WTC11 (cell line): ENCODE measurements at regions not wholly inside any gene's neighbourhood (a gene's known extent, or its start where the extent isn't known, plus 50 kb on each side); places are given as distances from the start of the nearest gene placed in this dataset.

Source experiments
- ATAC-seq: fragments of 200-7000 bp; cut with Tn5 transposase; 2 replicates; pipeline ENCODE4 v1.10.0; 2021; ENCODE audit warnings: mild to moderate bottlenecking, moderate library complexity
- CTCF ChIA-PET: fragments of 300-600 bp; sonication (Branson Sonifier 250); formaldehyde crosslinking; loops from one replicate; lab custom pipeline; 2021; ENCODE audit warnings: antibody characterized with exemption; lab: Charles Lee
- POLR2A ChIA-PET: fragments of 350-600 bp; sonication (Branson Sonifier 250); formaldehyde crosslinking; loops from one replicate; lab custom pipeline; 2021; ENCODE audit warnings: antibody characterized with exemption; lab: Charles Lee
- DNase-seq: peaks from one replicate; pipeline ENCODE4 v3.0.0; 2021; ENCODE audit warnings: low spot score
- H3K27ac Mint-ChIP-seq: 2 replicates; pipeline ENCODE4 v1.8.0; 2021; ENCODE audit warnings: mixed read lengths
- H3K27me3 Mint-ChIP-seq: 2 replicates; pipeline ENCODE4 v1.8.0; 2021; ENCODE audit warnings: low read depth, mild to moderate bottlenecking, moderate library complexity, mixed read lengths
- H3K36me3 Mint-ChIP-seq: 2 replicates; pipeline ENCODE4 v1.8.0; 2021; ENCODE audit warnings: mixed read lengths
- H3K4me1 Mint-ChIP-seq: 2 replicates; pipeline ENCODE4 v1.8.0; 2022; ENCODE audit warnings: mixed read lengths
- H3K4me3 Mint-ChIP-seq: 2 replicates; pipeline ENCODE4 v1.8.0; 2021; ENCODE audit warnings: mild to moderate bottlenecking, moderate library complexity, mixed read lengths
- H3K9me3 Mint-ChIP-seq: 2 replicates; pipeline ENCODE4 v1.8.0; 2021; ENCODE audit warnings: mixed read lengths
- CTCF ChIP-seq: fragments of 200-600 bp; IDR thresholded peaks from 2 replicates; pipeline ENCODE4 v1.8.0; 2022; ENCODE audit warnings: antibody characterized with exemption
- E2F5 ChIP-seq: sonication (generic); formaldehyde crosslinking; IDR thresholded peaks from 2 replicates; pipeline ENCODE4 v1.8.1; 2022; ENCODE audit warnings: mild to moderate bottlenecking, moderate library complexity, missing genetic modification reagents
- EMX1 ChIP-seq: fragments of 250-450 bp; sonication (Bioruptor Pico); IDR thresholded peaks from 2 replicates; pipeline ENCODE4 v1.8.0; 2021; ENCODE audit warnings: mild to moderate bottlenecking
- ESRRA ChIP-seq: sonication (generic); formaldehyde crosslinking; IDR thresholded peaks from 2 replicates; pipeline ENCODE4 v1.8.1; 2022; ENCODE audit warnings: mild to moderate bottlenecking, missing genetic modification reagents, borderline replicate concordance
- ETV6 ChIP-seq: sonication (generic); formaldehyde crosslinking; IDR thresholded peaks from 2 replicates; pipeline ENCODE4 v1.8.1; 2022; ENCODE audit warnings: mild to moderate bottlenecking, missing genetic modification reagents
- FOXP4 ChIP-seq: sonication (generic); formaldehyde crosslinking; IDR thresholded peaks from 2 replicates; pipeline ENCODE4 v1.8.0; 2022; ENCODE audit warnings: mild to moderate bottlenecking, missing genetic modification reagents
- GABPB1 ChIP-seq: sonication (generic); formaldehyde crosslinking; IDR thresholded peaks from 2 replicates; pipeline ENCODE4 v1.8.1; 2023; ENCODE audit warnings: mild to moderate bottlenecking, missing genetic modification reagents
- IRF1 ChIP-seq: sonication (generic); formaldehyde crosslinking; IDR thresholded peaks from 2 replicates; pipeline ENCODE4 v1.8.0; 2023; ENCODE audit warnings: missing genetic modification reagents
- KAT7 ChIP-seq: sonication (generic); formaldehyde crosslinking; IDR thresholded peaks from 2 replicates; pipeline ENCODE4 v1.8.1; 2023; ENCODE audit warnings: missing genetic modification reagents, mild to moderate bottlenecking, borderline replicate concordance
- MAX ChIP-seq: sonication (generic); formaldehyde crosslinking; IDR thresholded peaks from 2 replicates; pipeline ENCODE4 v1.8.0; 2022; ENCODE audit warnings: mild to moderate bottlenecking, missing genetic modification reagents
- MYBL2 ChIP-seq: sonication (generic); formaldehyde crosslinking; IDR thresholded peaks from 2 replicates; pipeline ENCODE4 v1.8.1; 2023; ENCODE audit warnings: mild to moderate bottlenecking, moderate library complexity, missing genetic modification reagents
- OVOL2 ChIP-seq: fragments of 250-450 bp; sonication (Bioruptor Pico); IDR thresholded peaks from 2 replicates; pipeline ENCODE4 v1.9.0; 2021; ENCODE audit warnings: mild to moderate bottlenecking, borderline replicate concordance
- SMAD3 ChIP-seq: sonication (generic); formaldehyde crosslinking; IDR thresholded peaks from 2 replicates; pipeline ENCODE4 v1.8.0; 2022; ENCODE audit warnings: missing genetic modification reagents, mild to moderate bottlenecking, borderline replicate concordance
- ZMAT4 ChIP-seq: fragments of 250-450 bp; sonication (Bioruptor Pico); IDR thresholded peaks from 2 replicates; pipeline ENCODE4 v1.9.0; 2021; ENCODE audit warnings: mild to moderate bottlenecking
- ZNF219 ChIP-seq: sonication (generic); formaldehyde crosslinking; IDR thresholded peaks from 2 replicates; pipeline ENCODE4 v1.8.0; 2023; ENCODE audit warnings: missing genetic modification reagents, mild to moderate bottlenecking, borderline replicate concordance
- ZNF263 ChIP-seq: sonication (generic); formaldehyde crosslinking; IDR thresholded peaks from 2 replicates; pipeline ENCODE4 v1.8.1; 2022; ENCODE audit warnings: low read depth, mild to moderate bottlenecking, moderate library complexity, missing genetic modification reagents
- ZNF281 ChIP-seq: sonication (generic); formaldehyde crosslinking; IDR thresholded peaks from 2 replicates; pipeline ENCODE4 v1.8.0; 2023; ENCODE audit warnings: mild to moderate bottlenecking, missing genetic modification reagents
- ZNF317 ChIP-seq: sonication (generic); formaldehyde crosslinking; IDR thresholded peaks from 2 replicates; pipeline ENCODE4 v1.8.1; 2023; ENCODE audit warnings: low read depth, mild to moderate bottlenecking, moderate library complexity, missing genetic modification reagents, borderline replicate concordance
- ZNF396 ChIP-seq: fragments of 250-450 bp; sonication (Bioruptor Pico); IDR thresholded peaks from 2 replicates; pipeline ENCODE4 v1.8.0; 2021; ENCODE audit warnings: mild to moderate bottlenecking, moderate library complexity, borderline replicate concordance
- ZNF416 ChIP-seq: fragments of 250-450 bp; sonication (Bioruptor Pico); IDR thresholded peaks from 2 replicates; pipeline ENCODE4 v1.9.0; 2021; ENCODE audit warnings: mild to moderate bottlenecking, inconsistent platforms

- ChIA-PET POLR2A (no interaction called here), CTCF (interaction anchor here (0.7 kb wide), 1 partner anchor 931 kb away, joined by 3 read pairs; no protein-coding TSS in a partner anchor)
- peaks cover 5% of the 10 kb centered on the region; the same call in 1 of the 2 replicates for H3K4me1 Mint-ChIP-seq
- H3K27me3 Mint-ChIP-seq: no peaks in the 10 kb centered on the region
- no peaks in the 10 kb centered on the region for H3K36me3 Mint-ChIP-seq
- no peak overlapping the region for H3K4me3 Mint-ChIP-seq
- TF ChIP-seq ZNF281 (CRISPR knock-in tag) (no peak), SMAD3 (no peak), CTCF (no peak), EMX1 (CRISPR knock-in tag) (no peak), KAT7 (no peak), ZNF317 (no peak), ZNF219 (CRISPR knock-in tag) (no peak), ZNF416 (CRISPR knock-in tag) (no peak), ETV6 (CRISPR knock-in tag) (no peak), ZNF396 (CRISPR knock-in tag) (no peak), MYBL2 (CRISPR knock-in tag) (no peak), FOXP4 (no peak), IRF1 (CRISPR knock-in tag) (no peak), ESRRA (CRISPR knock-in tag) (no peak), ZNF263 (CRISPR knock-in tag) (no peak), ZMAT4 (CRISPR knock-in tag) (no peak), OVOL2 (CRISPR knock-in tag) (no peak), GABPB1 (CRISPR knock-in tag) (no peak), E2F5 (CRISPR knock-in tag) (no peak), MAX (no peak)
- H3K27ac Mint-ChIP-seq: no peak overlapping the region
- no peak for ATAC-seq
- DNase-seq: no peak
- peaks cover 10% of the 10 kb centered on the region; the same call in 1 of the 2 replicates for H3K9me3 Mint-ChIP-seq
These were observed 1024.3 kb downstream of the TBC1D22A start for GRCh38 chr22:47786650-47787290.
